NCI-H526 (cell line): ENCODE measurements at regions not wholly inside any gene's neighbourhood (a gene's known extent, or its start where the extent isn't known, plus 50 kb on each side); places are given as distances from the start of the nearest gene placed in this dataset.
"Not testable (repeated sequence)": the region's sequence is repeated elsewhere in the genome, so short reads cannot be mapped to it uniquely, and the experiment has no call there.

Experiments
- DNase-seq, 2 experiments: peaks; one replicate each; lab custom pipeline; 2025; lab: John Stamatoyannopoulos, UW

DNA sequence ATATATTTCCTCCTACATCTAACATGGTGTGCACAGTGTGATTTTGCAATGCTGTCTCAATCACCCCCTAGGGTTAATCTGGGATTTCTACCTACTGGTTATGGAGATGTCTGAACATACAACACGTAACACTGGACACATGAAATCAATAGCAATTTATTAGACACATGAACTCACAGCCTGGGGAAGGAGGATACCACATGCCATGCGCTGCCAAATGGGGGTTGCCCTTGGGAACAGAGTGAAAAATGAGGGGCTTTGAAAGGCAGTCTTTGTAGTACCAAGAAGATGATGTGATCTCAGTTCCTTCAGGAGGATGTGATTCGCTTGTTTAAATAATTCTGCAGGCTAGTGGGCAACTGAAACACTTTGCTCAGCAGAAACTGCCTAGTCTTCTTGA, 253.6 kb upstream of the LRRC4C start:
- DNase-seq: no peak

DNA sequence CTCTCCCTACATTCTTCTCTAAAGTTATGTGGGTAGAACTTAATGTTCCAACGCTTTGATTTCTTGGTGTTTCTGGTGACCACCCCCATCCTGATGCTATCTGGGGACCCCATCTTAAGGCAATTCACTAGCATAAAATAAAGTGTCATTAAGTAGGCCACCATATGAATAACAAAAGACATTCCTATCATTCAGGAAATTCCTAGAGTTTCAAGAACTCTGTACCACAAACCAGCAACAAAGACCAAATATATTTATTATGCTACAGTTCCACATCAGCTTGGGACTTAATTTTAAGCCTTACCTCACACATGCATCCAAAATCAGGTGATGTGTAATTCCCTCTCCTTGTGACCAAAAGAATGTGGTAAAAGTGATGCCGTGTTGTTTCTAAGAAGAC, 254.6 kb upstream of the LRRC4C start:
- no peak for DNase-seq

DNA sequence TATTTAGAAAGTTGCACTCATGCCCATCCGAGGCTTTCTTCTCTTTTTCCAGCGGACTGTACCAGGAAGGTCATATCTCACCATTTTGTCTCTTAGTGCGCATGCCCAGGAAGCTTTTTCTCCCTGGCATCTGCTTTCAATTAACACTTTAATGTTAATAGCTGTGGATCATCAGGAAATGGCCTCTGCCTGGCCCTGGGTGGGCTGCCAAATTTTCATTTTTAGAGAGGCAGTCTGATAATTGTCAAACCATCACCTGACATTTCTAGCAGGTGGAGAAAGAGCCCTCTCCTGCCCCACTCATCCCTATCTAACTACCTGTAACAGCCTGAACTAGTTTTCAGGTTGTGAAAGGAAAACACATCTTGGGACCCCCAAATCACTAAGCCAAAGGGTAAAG, 257.4 kb upstream of the LRRC4C start:
- no peak for DNase-seq

DNA sequence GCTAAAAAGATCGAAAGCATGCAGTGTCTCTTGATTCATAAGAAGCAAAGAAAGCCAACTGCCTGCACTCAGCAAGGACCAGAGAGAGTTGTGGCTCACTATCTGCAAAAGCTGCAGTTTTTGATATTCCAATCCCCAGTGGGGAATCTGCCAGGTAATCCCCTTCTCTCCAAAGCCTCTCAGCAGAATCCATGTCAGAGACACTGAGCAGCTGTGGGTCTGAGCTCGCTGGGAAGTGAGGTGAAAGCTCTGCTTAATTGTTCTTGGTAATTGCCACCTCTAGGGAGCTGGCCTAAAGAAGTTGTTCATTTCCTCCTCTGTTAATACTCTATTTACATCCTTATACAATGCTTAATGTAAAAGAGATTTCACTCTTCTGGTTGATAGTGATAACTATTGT, 261.3 kb upstream of the LRRC4C start:
- no peak for DNase-seq

DNA sequence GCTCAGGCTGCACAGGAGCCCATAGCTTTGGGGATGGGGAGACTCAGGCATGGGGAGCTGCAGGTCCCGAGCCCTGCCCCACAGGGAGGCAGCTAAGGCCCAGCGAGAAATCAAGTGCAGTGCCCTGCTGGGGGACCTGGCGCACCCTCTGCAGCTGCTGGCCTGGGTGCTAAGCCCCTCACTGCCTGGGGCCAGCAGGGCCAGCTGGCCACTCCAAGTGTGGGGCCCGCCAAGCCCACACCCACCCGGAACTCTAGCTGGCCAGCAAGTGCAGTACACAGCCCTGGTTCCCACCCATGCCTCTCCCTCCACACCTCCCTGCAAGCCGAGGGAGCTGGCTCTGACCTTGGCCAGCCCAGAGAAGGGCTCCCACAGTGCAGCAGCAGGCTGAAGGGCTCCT, 268.7 kb upstream of the LRRC4C start:
- DNase-seq: not testable (repeated sequence)

DNA sequence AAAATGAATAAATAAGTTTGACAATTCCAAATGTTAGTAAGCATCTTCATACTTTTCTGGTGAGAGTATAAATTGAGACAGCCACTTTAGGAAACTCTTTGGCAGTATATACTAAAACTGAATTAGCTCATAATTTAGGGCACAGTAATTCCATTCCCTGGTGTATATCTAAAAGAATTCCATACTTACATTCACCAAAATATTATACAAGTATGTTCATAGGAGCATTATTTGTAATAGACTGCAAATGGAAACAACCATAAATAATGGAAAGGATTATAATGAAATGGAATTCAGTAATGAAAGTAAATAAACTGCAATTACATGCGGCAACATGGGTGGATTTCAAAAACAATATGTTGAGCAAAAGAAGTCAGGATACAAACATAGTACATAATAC, 315.8 kb upstream of the LRRC4C start:
- DNase-seq: no peak

DNA sequence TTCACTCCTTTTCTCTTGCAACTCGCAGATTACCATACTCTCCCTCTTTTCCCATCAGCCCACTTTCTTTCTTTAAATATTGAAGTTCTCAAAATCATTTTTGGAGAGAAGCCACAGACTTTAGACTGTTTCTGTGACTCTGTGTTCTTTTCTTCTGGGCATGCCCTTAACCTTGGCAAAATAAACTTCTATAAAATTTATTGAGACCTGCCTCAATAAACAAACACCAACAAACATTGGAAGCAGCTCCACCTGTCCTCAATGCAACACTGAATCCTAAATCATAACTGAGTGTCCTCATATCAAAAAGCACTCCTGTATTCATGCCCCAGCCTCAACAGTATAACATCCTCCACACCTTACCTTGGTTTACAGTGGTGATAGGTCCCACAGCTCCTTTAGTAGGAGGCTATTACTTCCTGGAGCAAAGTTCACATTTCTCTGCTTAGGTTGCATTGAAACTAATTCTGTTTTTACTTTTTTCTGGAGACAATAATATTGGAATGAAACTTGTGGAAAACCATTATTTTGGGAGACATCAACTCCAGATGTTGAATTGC, 320.0 kb upstream of the LRRC4C start:
- no peak for DNase-seq

DNA sequence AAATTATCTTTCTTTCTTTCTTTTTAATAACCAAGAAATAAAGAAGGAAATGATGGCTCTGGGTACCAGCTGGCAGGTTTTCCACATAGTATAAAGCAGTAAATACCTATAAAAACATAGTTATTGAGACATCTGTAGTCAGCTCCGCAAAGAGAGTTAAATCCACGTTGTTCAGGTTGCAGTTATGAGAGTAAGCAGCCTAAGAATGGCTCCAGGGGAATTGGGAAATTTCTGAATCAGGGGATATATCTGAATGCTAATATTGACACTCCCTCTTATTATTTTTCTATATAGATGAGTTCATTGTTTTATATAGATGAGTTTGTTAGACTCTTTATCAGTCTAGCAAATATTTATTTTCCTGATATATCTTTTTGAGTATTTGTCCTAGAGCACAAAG, 322.0 kb upstream of the LRRC4C start:
- no peak for DNase-seq

DNA sequence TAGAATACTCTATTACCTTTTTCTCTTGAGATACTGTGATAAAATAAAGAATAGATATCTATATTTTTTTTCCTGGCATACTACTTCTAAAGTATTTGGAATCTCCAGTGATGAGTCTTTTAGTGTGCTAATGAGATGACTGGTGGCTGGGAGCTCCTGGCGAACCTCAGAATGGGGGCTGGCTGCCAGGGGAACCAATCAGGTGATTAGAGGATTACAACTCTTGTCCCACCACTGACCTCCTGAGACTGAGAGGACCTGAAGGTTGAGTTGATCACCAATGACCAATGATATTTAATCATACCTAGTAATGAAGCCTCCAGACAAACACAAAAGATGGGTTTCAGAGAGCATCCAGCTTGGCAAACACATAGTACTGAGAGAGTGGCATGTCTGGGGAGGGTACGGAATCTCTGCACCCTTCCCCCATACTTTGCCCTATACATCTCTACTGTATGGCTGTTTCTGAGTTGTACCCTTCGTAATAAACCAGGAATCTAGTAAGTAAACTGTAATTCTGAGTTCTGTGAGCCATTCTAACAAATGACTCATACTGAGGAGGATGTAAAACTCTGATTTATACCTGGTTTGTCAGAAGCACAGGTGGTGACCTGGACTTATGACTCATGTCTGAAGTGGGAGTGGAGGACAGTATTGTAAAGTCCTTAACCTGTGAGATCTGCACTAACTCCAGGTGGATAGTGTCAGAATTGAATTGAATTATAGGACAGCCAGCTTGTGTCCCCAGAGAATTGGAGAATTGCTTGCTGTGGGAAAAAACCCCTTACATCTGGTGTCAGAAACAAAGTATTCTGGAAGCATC, 325.3 kb upstream of the LRRC4C start:
- no peak for DNase-seq

DNA sequence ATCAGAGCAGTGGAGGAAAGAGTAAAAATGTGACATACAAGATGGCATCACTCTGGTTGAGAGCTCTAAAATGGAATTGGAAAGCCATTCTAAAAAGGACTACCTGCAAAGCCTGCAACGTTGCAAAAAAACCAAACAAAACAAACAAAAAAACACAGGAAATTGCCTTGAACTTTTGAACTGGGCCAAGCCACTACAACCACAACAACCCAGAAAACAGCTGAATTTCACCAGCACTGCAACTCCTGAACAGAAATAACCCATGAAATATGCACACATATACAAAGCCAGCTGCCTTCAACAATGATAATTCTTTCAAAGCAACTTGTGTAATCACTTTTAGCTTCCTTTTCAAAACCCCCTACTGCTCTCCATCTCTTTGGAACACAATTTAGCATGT, 326.6 kb upstream of the LRRC4C start:
- no peak for DNase-seq

DNA sequence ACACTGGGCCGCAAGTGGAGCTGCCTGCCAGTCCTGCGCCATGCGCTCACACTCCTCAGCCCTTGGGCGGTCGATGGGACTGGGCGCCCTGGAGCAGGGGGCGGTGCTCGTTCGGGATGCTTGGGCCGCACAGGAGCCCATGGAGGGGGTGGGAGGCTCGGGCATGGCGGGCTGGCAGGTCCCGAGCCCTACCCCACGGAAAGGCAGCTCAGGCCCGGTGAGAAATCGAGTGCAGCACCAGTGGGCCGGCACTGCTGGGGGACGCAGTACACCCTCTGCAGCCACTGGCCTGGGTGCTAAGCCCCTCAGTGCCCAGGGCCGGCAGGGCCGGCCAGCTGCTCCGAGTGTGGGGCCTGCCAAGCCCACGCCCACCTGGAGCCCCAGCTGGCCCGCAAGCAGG, 328.7 kb upstream of the LRRC4C start:
- DNase-seq: no peak

DNA sequence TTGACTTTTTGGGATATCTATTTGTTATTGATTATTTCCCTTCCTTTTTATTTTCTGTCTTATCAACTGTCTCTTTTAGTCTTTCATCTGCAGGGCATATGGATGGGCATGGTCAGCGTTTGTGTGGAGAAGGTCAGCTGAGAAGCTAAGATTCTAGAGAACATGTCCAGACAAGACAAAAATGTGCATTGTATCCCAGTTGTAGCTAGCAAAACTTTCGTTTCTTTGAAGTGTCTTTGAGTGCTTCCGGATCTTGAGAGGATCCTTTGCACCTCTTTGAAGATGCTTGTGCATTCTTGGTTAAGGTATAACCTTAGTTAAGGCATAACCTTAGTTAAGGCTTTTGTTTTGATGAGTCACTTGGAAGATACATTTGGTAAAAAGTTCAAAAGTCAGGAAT, 329.9 kb upstream of the LRRC4C start:
- no peak for DNase-seq

DNA sequence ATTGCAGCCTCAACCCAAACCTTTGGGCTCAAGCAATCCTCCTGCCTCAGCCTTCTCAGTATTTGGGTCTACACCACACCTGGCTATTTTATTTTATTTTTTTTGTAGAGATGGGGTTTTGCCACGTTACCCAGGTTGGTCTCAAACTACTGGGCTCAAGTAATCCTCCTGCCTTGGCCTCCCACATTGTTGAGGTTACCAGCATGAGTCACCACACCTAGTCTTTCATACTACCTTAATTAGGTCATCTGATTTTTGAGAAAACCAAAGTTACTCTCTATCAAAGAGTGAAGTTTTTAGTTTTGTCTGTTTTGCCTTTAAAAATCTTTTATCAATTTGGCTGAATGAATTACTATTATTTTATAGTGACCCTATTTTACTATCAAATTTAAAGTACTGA, 335.6 kb upstream of the LRRC4C start:
- no peak for DNase-seq

DNA sequence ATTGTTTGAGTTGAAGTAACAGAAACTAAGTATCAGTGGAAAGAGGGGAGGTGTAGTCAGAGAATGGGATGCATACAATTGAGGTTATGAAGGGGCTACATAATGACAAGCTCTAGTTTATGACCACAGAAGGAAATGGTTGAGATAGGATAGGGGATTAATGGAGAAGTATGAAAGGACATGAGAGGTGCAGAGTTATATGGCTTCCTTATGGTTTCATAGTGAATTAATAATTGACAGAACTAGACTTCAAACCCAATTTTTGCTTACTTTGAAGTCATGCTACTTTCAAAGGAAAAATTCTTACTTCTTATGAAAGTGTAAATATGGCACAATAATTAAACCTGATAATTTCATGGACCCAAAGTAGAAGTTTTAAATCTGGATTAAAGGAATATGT, 340.3 kb upstream of the LRRC4C start:
- no peak for DNase-seq

DNA sequence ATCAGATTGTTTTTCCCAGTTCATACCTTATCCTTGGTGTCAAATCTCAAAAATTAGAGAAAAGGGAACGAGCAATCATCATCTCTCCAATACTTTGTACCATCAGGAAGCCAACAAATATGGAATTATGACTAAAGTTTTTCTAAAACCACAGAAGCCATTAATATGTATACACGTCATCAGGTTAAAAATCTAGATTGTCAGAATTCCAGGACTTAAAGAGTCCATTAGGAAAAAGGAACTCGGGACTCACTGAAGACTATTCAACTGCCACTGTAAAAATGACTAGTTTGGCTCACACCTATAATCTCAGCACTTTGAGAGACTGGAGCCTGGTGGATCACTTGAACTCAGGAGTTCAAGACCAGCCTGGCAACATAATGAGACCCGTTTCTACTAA, 344.4 kb upstream of the LRRC4C start:
- DNase-seq: no peak

DNA sequence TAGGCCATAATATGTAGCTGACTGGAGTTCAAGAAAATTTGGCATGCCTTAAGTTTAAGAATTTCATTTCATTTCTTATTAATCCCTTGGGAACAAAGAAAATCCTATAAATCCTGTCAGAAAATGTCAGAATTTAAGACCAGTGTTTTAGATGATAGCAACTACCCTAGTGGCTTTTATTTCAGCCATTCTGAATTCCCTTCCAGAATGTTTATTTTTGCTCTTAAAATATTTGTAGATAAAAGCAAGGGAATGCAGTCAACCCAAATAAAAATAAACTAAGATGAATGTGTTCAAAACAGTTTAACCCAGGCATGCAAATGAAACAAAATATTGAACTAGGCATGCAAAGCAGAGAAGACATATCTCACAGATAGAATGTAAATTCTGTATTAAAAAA, 356.9 kb upstream of the LRRC4C start:
- no peak for DNase-seq

DNA sequence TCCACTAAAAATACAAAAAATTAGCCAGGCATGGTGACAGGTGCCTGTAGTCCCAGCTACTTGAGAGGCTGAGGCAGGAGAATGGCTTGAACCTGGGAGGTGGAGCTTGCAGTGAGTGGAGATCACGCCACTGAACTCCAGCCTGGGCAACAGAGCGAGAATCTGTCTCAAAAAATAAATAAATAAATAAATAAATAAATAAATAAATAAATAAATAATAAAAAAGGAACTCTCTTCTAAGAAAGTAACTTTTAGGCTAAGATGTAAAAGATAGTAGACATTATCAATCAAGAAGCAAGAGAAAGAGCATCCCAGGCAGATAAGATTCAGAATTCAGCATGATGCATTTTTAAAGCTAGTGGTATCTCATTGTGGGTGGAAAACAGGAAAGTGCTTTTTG, 364.8 kb upstream of the LRRC4C start:
- not testable (repeated sequence) for DNase-seq

DNA sequence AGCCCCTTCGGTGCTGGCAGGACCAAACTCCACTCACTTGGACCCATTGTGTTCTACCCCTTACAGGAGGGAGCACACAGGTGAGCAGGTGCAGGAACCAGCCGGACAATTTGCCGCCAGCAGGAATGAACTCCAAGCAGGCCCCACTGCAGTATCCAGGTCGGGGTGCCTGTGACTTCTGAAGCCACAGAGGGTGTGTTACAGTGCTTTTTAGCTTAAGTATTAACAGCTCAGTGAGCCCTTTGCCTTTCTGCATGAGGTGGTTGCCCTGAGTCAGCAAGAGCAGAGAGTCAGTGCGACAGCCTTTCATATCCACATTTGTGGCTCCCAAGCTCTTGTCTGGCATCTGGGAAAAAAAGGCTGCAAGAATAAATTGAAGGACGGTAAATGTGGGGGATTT, 366.6 kb upstream of the LRRC4C start:
- no peak for DNase-seq

DNA sequence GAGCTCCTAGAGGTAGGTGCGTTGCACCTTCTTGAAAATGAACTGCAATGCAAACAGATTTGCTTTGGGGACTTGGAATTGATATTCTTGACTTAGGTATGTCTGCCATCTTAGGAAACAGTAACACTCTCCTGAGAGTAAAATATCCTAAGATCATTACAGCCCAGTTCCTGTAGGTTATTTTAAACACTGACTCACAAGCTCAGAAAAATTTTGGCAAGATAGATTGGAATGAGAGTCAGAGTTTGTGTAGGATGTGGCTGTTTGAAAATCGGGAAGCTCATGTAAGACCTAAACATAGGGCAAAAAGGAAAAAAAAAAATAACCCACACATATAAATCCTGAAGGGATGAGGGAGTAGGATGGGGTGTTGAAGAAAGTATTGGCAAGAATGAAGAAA, 377.0 kb upstream of the LRRC4C start:
- no peak for DNase-seq

DNA sequence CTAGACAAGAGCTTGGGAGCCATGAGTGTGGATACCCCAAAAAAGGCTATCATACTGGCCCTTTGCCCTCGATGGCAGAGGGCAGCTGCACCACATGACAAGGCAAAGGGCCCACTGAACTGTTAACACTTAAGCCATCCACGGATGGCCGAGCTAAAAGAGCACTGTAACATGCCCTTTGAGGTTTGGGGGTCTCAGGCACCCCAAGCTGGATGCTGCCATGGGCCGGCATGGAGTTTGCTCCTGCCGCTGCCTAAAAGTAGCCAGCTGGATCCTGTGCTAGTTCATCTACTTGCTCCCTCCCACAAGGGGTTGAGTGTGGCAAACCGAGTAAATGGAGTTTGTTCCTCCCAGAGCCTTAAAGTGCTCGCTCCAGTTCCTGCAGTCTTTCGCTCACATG, 383.2 kb upstream of the LRRC4C start:
- DNase-seq: no peak

DNA sequence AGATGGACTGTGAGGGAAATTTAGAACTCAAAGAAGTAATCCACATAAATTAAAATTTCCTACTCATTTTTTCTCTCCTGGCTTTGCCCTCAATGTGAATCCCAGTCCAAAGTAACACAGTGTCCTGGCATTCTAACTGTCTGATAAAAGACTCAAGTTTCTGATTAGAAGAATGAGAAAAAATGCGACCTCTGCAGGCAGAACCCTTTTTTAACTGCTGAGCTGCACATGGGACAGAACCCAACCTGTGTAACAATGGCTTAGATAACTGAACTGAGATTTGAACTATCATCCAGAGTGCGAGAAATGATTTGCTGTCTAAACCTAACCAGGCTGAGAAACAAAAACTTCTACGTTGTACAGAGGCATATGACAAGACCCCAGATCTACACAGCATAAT, 385.6 kb upstream of the LRRC4C start:
- no peak for DNase-seq

DNA sequence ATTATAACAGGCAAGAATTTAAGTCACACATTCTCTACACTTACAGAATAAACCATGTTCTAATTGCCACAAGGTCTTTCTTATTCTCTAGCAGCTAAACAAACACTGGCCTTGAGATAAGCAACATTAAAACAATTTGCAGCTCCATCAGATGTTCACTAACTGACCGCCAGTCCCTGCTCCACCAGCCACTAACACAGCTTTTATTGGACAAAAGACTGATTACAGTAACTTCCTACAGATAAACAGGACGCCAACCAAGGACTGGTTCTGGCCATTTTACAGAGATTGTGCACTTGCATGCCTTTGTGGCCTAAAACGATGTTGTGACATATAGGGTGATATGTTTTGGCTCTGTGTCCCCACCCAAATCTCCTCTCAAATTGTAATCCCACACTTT, 388.9 kb upstream of the LRRC4C start:
- no peak for DNase-seq

DNA sequence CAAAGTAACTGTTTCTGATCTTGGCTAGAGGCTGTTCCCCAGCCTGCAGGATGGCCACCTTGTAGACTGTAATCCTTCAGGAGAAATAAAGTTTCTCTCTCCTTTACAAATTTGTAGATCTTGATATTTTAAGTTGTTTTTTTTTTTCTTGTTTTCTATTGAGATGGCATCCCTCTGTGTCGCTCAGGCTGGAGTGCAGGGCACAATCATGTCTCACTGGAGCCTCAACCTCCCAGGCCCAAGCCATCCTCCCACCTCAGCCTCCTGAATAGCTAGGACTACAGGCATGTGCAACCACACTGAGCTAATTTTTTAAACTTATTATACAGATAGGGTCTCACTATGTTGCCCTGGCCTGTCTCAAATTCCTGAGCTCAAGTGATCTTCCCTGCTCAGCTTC, 389.8 kb upstream of the LRRC4C start:
- no peak for DNase-seq

DNA sequence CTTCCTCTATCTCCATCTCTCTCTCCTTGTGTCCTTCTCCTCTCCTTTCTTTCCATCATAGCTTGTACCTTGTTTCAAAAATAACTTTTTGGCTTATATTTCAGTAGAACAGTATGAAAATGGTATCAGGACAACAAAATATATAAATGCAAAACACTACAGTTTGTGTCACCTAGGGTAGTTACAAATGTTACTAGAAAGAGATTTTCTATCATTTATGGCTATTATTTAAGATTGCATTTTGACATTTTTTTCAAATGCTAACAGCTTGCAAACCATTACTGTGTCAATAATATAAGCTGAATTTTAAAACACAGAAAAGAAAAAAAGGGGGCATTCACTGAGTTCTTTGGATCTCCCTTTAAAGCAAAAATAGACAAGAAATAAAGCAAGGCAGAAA, 392.3 kb upstream of the LRRC4C start:
- no peak for DNase-seq
